H9 (cell line): ENCODE measurements at regions not wholly inside any gene's neighbourhood (a gene's known extent, or its start where the extent isn't known, plus 50 kb on each side); places are given as distances from the start of the nearest gene placed in this dataset.

Experiments
- DNase-seq: peaks from one replicate; pipeline ENCODE4 v3.0.0-alpha.2; 2017
- H2AFZ ChIP-seq: one replicate; pipeline ENCODE4 v1.6.1; 2013; ENCODE audit warnings: mild to moderate bottlenecking, low read length, control low read depth, moderate library complexity
- H2AK5ac ChIP-seq: 2 replicates; pipeline ENCODE4 v1.6.1; 2013; ENCODE audit warnings: low read length, control low read depth, mixed read lengths; ENCODE audit not compliant: insufficient read length
- H2BK120ac ChIP-seq: one replicate; pipeline ENCODE4 v1.6.1; 2013; ENCODE audit warnings: low read depth, mild to moderate bottlenecking, low read length, control low read depth, inconsistent platforms; ENCODE audit not compliant: poor library complexity, severe bottlenecking
- H2BK12ac ChIP-seq: 2 replicates; pipeline ENCODE4 v1.6.1; 2013; ENCODE audit warnings: low read length, control low read depth, mixed read lengths, low read depth; ENCODE audit not compliant: insufficient read length
- H2BK15ac ChIP-seq: 2 replicates; pipeline ENCODE4 v1.6.1; 2013; ENCODE audit warnings: low read depth, low read length, control low read depth
- H2BK20ac ChIP-seq: one replicate; pipeline ENCODE4 v1.6.1; 2013; ENCODE audit warnings: low read depth, mild to moderate bottlenecking, low read length, control low read depth, inconsistent platforms; ENCODE audit not compliant: poor library complexity, severe bottlenecking
- H2BK5ac ChIP-seq: 2 replicates; pipeline ENCODE4 v1.6.1; 2013; ENCODE audit warnings: low read length, control low read depth, mixed read lengths; ENCODE audit not compliant: insufficient read length
- H3K14ac ChIP-seq: 2 replicates; pipeline ENCODE4 v1.6.1; 2013; ENCODE audit warnings: low read length, control low read depth; ENCODE audit not compliant: insufficient read depth
- H3K18ac ChIP-seq: 2 replicates; pipeline ENCODE4 v1.6.1; 2013; ENCODE audit warnings: low read depth, mild to moderate bottlenecking, mixed read lengths, low read length, control low read depth; ENCODE audit not compliant: insufficient read length
- H3K23ac ChIP-seq: 2 replicates; pipeline ENCODE4 v1.6.1; 2013; ENCODE audit warnings: low read length, control low read depth, mixed read lengths, low read depth; ENCODE audit not compliant: insufficient read length
- H3K23me2 ChIP-seq: 2 replicates; pipeline ENCODE4 v1.6.1; 2013; ENCODE audit warnings: low read depth, mild to moderate bottlenecking, mixed read lengths, low read length, control low read depth; ENCODE audit not compliant: insufficient read length, poor library complexity, severe bottlenecking
- H3K27ac ChIP-seq: 2 replicates; pipeline ENCODE4 v1.5.1; 2013; ENCODE audit warnings: low read length, control low read depth, mixed read lengths, low read depth; ENCODE audit not compliant: insufficient read length
- H3K27me3 ChIP-seq: 2 replicates; pipeline ENCODE4 v1.6.1; 2013; ENCODE audit warnings: low read length, control low read depth, inconsistent platforms; ENCODE audit not compliant: insufficient read depth
- H3K4ac ChIP-seq: 2 replicates; pipeline ENCODE4 v1.6.1; 2013; ENCODE audit warnings: low read depth, mild to moderate bottlenecking, control low read depth, inconsistent platforms, low read length, moderate library complexity
- H3K4me1 ChIP-seq: 2 replicates; pipeline ENCODE4 v1.6.1; 2013; ENCODE audit warnings: low read length, control low read depth, inconsistent platforms; ENCODE audit not compliant: insufficient read depth
- H3K4me2 ChIP-seq: 2 replicates; pipeline ENCODE4 v1.6.1; 2013; ENCODE audit warnings: low read length, control low read depth, mixed read lengths; ENCODE audit not compliant: insufficient read length, insufficient read depth
- H3K56ac ChIP-seq: 2 replicates; pipeline ENCODE4 v1.6.1; 2013; ENCODE audit warnings: low read depth, mild to moderate bottlenecking, mixed read lengths, low read length, control low read depth; ENCODE audit not compliant: insufficient read length
- H3K79me1 ChIP-seq: 2 replicates; pipeline ENCODE4 v1.6.1; 2013; ENCODE audit warnings: low read depth, mild to moderate bottlenecking, moderate library complexity, low read length, control low read depth, inconsistent platforms; ENCODE audit not compliant: insufficient read depth, poor library complexity, severe bottlenecking
- H3K79me2 ChIP-seq: 2 replicates; pipeline ENCODE4 v1.6.1; 2013; ENCODE audit warnings: low read length, control low read depth, inconsistent platforms; ENCODE audit not compliant: insufficient read depth
- H3K9ac ChIP-seq: 2 replicates; pipeline ENCODE4 v1.6.1; 2013; ENCODE audit warnings: low read length, control low read depth, mixed read lengths; ENCODE audit not compliant: insufficient read length; ENCODE audit errors: extremely low read depth
- H3K9me3 ChIP-seq: one replicate; pipeline ENCODE4 v1.6.1; 2013; ENCODE audit warnings: low read depth, low read length, inconsistent platforms; ENCODE audit not compliant: control insufficient read depth
- H3T11ph ChIP-seq: one replicate; pipeline ENCODE4 v1.6.1; 2013; ENCODE audit warnings: mild to moderate bottlenecking, low read length, control low read depth, inconsistent platforms
- H4K20me1 ChIP-seq: one replicate; pipeline ENCODE4 v1.6.1; 2013; ENCODE audit not compliant: control insufficient read depth, insufficient read length, insufficient read depth
- H4K5ac ChIP-seq: 2 replicates; pipeline ENCODE4 v1.6.1; 2013; ENCODE audit warnings: low read depth, mild to moderate bottlenecking, mixed read lengths, low read length, control low read depth; ENCODE audit not compliant: insufficient read length
- H4K8ac ChIP-seq: replicated peaks from 2 replicates; pipeline ENCODE4 v1.6.1; 2013; ENCODE audit warnings: low read length, control low read depth, mixed read lengths, low read depth; ENCODE audit not compliant: insufficient read length
- H4K91ac ChIP-seq: 2 replicates; pipeline ENCODE4 v1.6.1; 2013; ENCODE audit warnings: low read depth, mild to moderate bottlenecking, moderate library complexity, mixed read lengths, low read length, control low read depth; ENCODE audit not compliant: insufficient read length
- H3K27ac Mint-ChIP-seq, 3 experiments: 2 replicates in 2 of 3; 3 replicates in 1 of 3; pipeline ENCODE4 v1.8.0; 2020 to 2021; ENCODE audit warnings: mixed read lengths in 3 of 3, mild to moderate bottlenecking in 1 of 3, moderate library complexity in 1 of 3
- H3K27me3 Mint-ChIP-seq: 2 replicates; pipeline ENCODE4 v1.8.0; 2021; ENCODE audit warnings: low read depth, mild to moderate bottlenecking, moderate library complexity, mixed read lengths
- H3K36me3 Mint-ChIP-seq, 3 experiments: 2 replicates in 2 of 3; 3 replicates in 1 of 3; pipeline ENCODE4 v1.8.0; 2020 to 2021; ENCODE audit warnings: low read depth in 3 of 3, mixed read lengths in 3 of 3; ENCODE audit not compliant: insufficient read depth in 1 of 3
- H3K4me1 Mint-ChIP-seq, 2 experiments: 2 replicates each; pipeline ENCODE4 v1.8.0; 2020; ENCODE audit warnings: mixed read lengths in 2 of 2
- H3K4me3 Mint-ChIP-seq, 2 experiments: 2 replicates in 1 of 2; 3 replicates in 1 of 2; pipeline ENCODE4 v1.8.0; 2020 to 2021; ENCODE audit warnings: mild to moderate bottlenecking in 2 of 2, mixed read lengths in 2 of 2, moderate library complexity in 1 of 2
- H3K9me3 Mint-ChIP-seq, 2 experiments: 2 replicates in 1 of 2; 3 replicates in 1 of 2; pipeline ENCODE4 v1.8.0; 2020; ENCODE audit warnings: mild to moderate bottlenecking in 2 of 2, mixed read lengths in 2 of 2, moderate library complexity in 1 of 2
- CTCF ChIP-seq: fragments of 200-600 bp; sonication (generic); conservative IDR thresholded peaks from 3 replicates; pipeline ENCODE4 v1.8.0; 2021; ENCODE audit warnings: antibody characterized with exemption, mild to moderate bottlenecking
- WGBS: extraction: QIAGEN DNeasy Blood & Tissue Kit; methylation state at CpG from one replicate; pipeline ENCODE4 v1.1.7; 2013; ENCODE audit warnings: missing lambda C conversion rate, low lambda C conversion rate, mixed read lengths; ENCODE audit not compliant: insufficient read length; ENCODE audit errors: extremely low coverage; 5-methylcytosine and 5-hydroxymethylcytosine counted together

DNA sequence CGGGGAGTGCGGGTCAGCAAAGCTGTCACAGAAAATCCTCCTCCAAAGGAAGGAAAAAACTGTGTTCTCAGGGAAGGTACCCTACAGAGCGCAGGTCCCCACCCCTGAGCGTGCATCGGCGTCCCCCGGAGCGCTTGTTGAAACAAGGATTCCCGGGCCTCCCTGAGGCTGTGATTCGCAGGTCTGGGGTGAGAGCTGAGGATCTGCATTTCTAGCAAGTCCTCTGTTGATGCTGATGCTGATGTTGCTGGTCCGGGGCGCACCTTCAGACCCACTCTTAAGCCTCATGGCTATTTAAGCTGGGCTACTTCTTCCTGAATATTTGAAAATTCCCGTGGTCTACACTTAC, 226.2 kb upstream of the IGF1R start:
- Histone ChIP-seq H3K23ac (no peak overlapping the region), H4K8ac (no peak overlapping the region), H3K27ac (no peak overlapping the region), H3K4ac (no peak overlapping the region), H3K18ac (no peak overlapping the region), H3T11ph (no peak overlapping the region), H3K4me1 (no peaks in the 10 kb centered on the region), H2BK20ac (no peak overlapping the region), H3K9ac (no peak overlapping the region), H3K9me3 (no peaks in the 10 kb centered on the region), H2AK5ac (no peak overlapping the region), H4K5ac (no peak overlapping the region), H2BK5ac (no peak overlapping the region), H3K56ac (no peak overlapping the region), H2BK12ac (no peak overlapping the region), H3K27me3 (peaks cover 12% of the 10 kb centered on the region), H3K4me2 (peak overlapping the region; percentile 41), H3K14ac (no peak overlapping the region), H2BK120ac (no peak overlapping the region), H3K79me2 (no peaks in the 10 kb centered on the region), H2AFZ (no peak overlapping the region), H2BK15ac (no peak overlapping the region), H3K23me2 (peaks cover 5% of the 10 kb centered on the region), H3K79me1 (no peaks in the 10 kb centered on the region), H4K91ac (no peak overlapping the region), H4K20me1 (no peaks in the 10 kb centered on the region)
- H3K4me3 Mint-ChIP-seq, result peak overlapping the region; percentile 51 to 72
- no CpG with 5 or more reads among the region's 13 CpGs for WGBS
- peaks cover 73% of the 10 kb centered on the region for H3K27me3 Mint-ChIP-seq
- no peaks in the 10 kb centered on the region for H3K36me3 Mint-ChIP-seq
- no peak overlapping the region for H3K27ac Mint-ChIP-seq
- no peak for DNase-seq
- peaks cover 2 to 3% of the 10 kb centered on the region in 2 experiments; a peak in 2 of 4 replicates for H3K4me1 Mint-ChIP-seq
- H3K9me3 Mint-ChIP-seq, result no peaks in the 10 kb centered on the region
- no peak for TF ChIP-seq CTCF
